ENCODE measurements at regions not wholly inside any gene's neighbourhood (a gene's known extent, or its start where the extent isn't known, plus 50 kb on each side); places are given as distances from the start of the nearest gene placed in this dataset.

- H3K9me3 ChIP-seq = no peaks in the 10 kb centered on the region
- H3K27me3 ChIP-seq (replicated peaks; ENCODE audit: insufficient read depth) = no peaks in the 10 kb centered on the region
- H3K36me3 ChIP-seq = no peaks in the 10 kb centered on the region
- TF ChIP-seq CTCF (IDR thresholded peaks at IDR 0.05) = no peak
- H3K27ac ChIP-seq = no peak overlapping the region
- H3K4me3 ChIP-seq = no peak overlapping the region
- DNase-seq (ENCODE audit: low spot score) = no peak
- H3K4me1 ChIP-seq (ENCODE audit: control insufficient read depth in 1 of 2, low read depth in 2 of 2) = no peaks in the 10 kb centered on the region
- ATAC-seq (ENCODE audit: insufficient number of reproducible peaks, low FRiP score, low read depth) = no peak
Measured at GRCh38 chr16:64133366-64133765, 988.5 kb downstream of the CDH11 start.

DNA sequence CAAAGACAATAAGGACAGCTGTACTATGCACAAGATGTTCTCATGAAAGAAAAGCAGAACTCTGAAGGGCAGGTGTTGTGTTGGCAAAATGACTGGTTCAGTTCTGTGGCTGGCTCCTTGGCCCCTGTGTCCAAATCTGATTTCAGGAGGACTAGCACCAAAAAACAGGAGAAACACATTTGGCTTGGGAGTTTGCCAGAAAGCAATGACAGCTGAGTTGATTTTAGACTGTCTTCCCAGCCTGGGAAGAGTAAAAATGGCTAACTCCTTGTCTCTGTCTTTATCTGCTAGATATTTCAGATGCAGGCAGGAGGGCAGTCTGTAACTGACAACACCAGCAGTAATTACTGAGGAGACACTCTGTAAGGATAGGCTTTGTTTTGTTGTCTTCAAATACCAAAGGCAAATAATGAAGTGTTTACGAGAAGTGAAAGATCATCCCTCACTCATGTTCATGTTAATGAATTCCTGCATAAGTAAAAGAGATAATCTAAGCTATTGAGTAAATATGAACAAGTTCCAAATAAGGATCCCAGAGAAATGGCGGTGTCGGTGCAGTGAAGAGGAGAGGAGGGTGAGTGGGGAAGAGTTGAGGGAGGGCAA, 989.0 kb downstream of the CDH11 start:
- TF ChIP-seq CTCF (IDR thresholded peaks at IDR 0.05) = no peak
- Histone ChIP-seq H3K27me3 (replicated peaks; ENCODE audit: insufficient read depth) (no peaks in the 10 kb centered on the region), H3K36me3 (no peaks in the 10 kb centered on the region), H3K4me1 (ENCODE audit: control insufficient read depth in 1 of 2, low read depth in 2 of 2) (no peaks in the 10 kb centered on the region), H3K9me3 (no peaks in the 10 kb centered on the region), H3K27ac (no peak overlapping the region), H3K4me3 (no peak overlapping the region)
- DNase-seq (ENCODE audit: low spot score) (no peak), ATAC-seq (ENCODE audit: insufficient number of reproducible peaks, low FRiP score, low read depth) (no peak)

- Histone ChIP-seq H3K27ac (no peak overlapping the region), H3K36me3 (no peaks in the 10 kb centered on the region), H3K4me1 (ENCODE audit: control insufficient read depth in 1 of 2, low read depth in 2 of 2) (no peaks in the 10 kb centered on the region), H3K9me3 (no peaks in the 10 kb centered on the region), H3K27me3 (replicated peaks; ENCODE audit: insufficient read depth) (no peaks in the 10 kb centered on the region), H3K4me3 (no peak overlapping the region)
- no peak for ATAC-seq (ENCODE audit: insufficient number of reproducible peaks, low FRiP score, low read depth)
- no peak for TF ChIP-seq CTCF (IDR thresholded peaks at IDR 0.05)
- DNase-seq (ENCODE audit: low spot score) = no peak
Measured at GRCh38 chr16:64132190-64132589, 989.7 kb downstream of the CDH11 start.

DNA sequence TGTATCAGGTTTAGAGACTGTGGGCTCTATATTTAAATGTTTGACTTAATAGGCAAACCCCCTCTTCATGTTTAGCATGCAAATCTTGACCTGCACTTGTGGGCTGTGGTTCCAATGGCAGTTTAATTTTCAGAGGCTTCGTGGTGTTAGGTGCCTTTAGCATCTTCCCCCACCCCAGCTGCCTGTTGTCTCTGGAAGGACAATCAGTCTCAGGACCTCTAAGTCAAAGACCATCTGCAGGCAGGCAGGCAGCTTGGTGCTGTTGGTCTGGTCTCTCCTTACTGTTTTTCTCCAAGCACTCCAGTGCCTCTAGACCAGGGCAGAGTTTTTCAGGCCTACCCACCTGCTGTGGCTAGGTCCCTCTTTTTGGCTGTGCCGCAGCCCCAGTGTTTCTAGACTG, 990.4 kb downstream of the CDH11 start:
- Histone ChIP-seq H3K36me3 (no peaks in the 10 kb centered on the region), H3K27ac (no peak overlapping the region), H3K9me3 (no peaks in the 10 kb centered on the region), H3K4me1 (ENCODE audit: control insufficient read depth in 1 of 2, low read depth in 2 of 2) (no peaks in the 10 kb centered on the region), H3K27me3 (replicated peaks; ENCODE audit: insufficient read depth) (no peaks in the 10 kb centered on the region), H3K4me3 (no peak overlapping the region)
- DNase-seq (ENCODE audit: low spot score) (no peak), ATAC-seq (ENCODE audit: insufficient number of reproducible peaks, low FRiP score, low read depth) (no peak)
- TF ChIP-seq CTCF (IDR thresholded peaks at IDR 0.05) = no peak

DNA sequence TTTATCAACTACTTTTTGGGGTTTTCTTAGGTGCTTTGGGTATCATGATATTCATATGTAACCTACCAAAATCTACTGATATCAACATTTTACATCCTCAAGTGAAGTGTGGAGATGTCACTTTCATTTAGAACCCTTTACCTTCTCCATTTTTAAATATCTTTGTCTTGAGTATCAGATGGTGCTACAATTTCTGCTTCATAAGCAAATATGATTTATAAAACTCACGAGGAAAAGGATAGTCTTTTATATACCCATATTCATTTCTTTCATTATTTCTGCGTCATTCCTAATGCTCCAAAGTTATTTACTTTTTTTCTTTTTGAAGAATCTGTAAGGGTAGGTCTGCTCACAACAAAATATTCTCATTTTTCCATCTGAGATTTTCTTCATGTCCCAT, 991.7 kb downstream of the CDH11 start:
- Histone ChIP-seq H3K9me3 (no peaks in the 10 kb centered on the region), H3K4me1 (ENCODE audit: control insufficient read depth in 1 of 2, low read depth in 2 of 2) (no peaks in the 10 kb centered on the region), H3K36me3 (no peaks in the 10 kb centered on the region), H3K27ac (no peak overlapping the region), H3K4me3 (no peak overlapping the region), H3K27me3 (replicated peaks; ENCODE audit: insufficient read depth) (no peaks in the 10 kb centered on the region)
- ATAC-seq (ENCODE audit: insufficient number of reproducible peaks, low FRiP score, low read depth) (no peak), DNase-seq (ENCODE audit: low spot score) (no peak)
- TF ChIP-seq CTCF (IDR thresholded peaks at IDR 0.05) = no peak
